Fibroblast of lung (primary cell): ENCODE measurements at regions not wholly inside any gene's neighbourhood (a gene's known extent, or its start where the extent isn't known, plus 50 kb on each side); places are given as distances from the start of the nearest gene placed in this dataset.

Experiments used
- DNase-seq, 2 donors: peaks; one replicate each; pipeline versions ENCODE4 v3.0.0 to v3.0.0-alpha.2; 2010; ENCODE audit warnings: low read depth in 2 of 2
- H2AFZ ChIP-seq: 2 replicates; pipeline ENCODE4 v1.5.1; 2012; ENCODE audit warnings: low read length, control low read depth, inconsistent platforms
- H3K27ac ChIP-seq: 2 replicates; pipeline ENCODE4 v1.5.1; 2011; ENCODE audit warnings: low read length, control low read depth; ENCODE audit not compliant: insufficient read depth
- H3K27me3 ChIP-seq: 2 replicates; pipeline ENCODE4 v1.5.1; 2011; ENCODE audit warnings: mild to moderate bottlenecking, low read length; ENCODE audit not compliant: control insufficient read depth, insufficient read depth
- H3K36me3 ChIP-seq: 2 replicates; pipeline ENCODE4 v1.5.1; 2011; ENCODE audit warnings: low read length; ENCODE audit not compliant: control insufficient read depth, insufficient read depth
- H3K4me1 ChIP-seq: 2 replicates; pipeline ENCODE4 v1.5.1; 2011; ENCODE audit warnings: low read length; ENCODE audit not compliant: control insufficient read depth, insufficient read depth; ENCODE audit errors: extremely low read depth
- H3K4me2 ChIP-seq: 2 replicates; pipeline ENCODE4 v1.5.1; 2011; ENCODE audit warnings: low read length, control low read depth; ENCODE audit not compliant: insufficient read depth; ENCODE audit errors: extremely low read depth
- H3K4me3 ChIP-seq, 4 experiments: fragments of 200-600 bp in 1 of 4; sonication (generic) in 1 of 4; replicated peaks in 1 of 4; 2 replicates each; pipeline ENCODE4 v1.5.1; 2011 to 2016; ENCODE audit warnings: low read length in 4 of 4, low read depth in 3 of 4, mild to moderate bottlenecking in 3 of 4, control low read depth in 2 of 4, inconsistent platforms in 1 of 4, mixed read lengths in 1 of 4; ENCODE audit not compliant: insufficient read depth in 1 of 4; ENCODE audit errors: control extremely low read depth in 1 of 4
- H3K79me2 ChIP-seq: 2 replicates; pipeline ENCODE4 v1.5.1; 2012; ENCODE audit warnings: mild to moderate bottlenecking, low read length, inconsistent platforms; ENCODE audit not compliant: control insufficient read depth, insufficient read depth
- H3K9ac ChIP-seq: 2 replicates; pipeline ENCODE4 v1.5.1; 2011; ENCODE audit warnings: mild to moderate bottlenecking, low read length, control low read depth; ENCODE audit not compliant: insufficient read depth
- H3K9me3 ChIP-seq: 2 replicates; pipeline ENCODE4 v1.5.1; 2012; ENCODE audit warnings: low read depth, low read length; ENCODE audit not compliant: control insufficient read depth, insufficient read depth
- H4K20me1 ChIP-seq: 2 replicates; pipeline ENCODE4 v1.5.1; 2011; ENCODE audit warnings: low read length; ENCODE audit not compliant: control insufficient read depth, insufficient read depth; ENCODE audit errors: extremely low read depth
- EZH2 ChIP-seq: IDR thresholded peaks from 2 replicates; pipeline ENCODE4 v1.5.1; 2012; ENCODE audit warnings: low read length, control low read depth, mild to moderate bottlenecking; ENCODE audit errors: missing control alignments
- TF ChIP-seq, protein P1 (sequence below), 2 donors: IDR thresholded peaks in 1 of 2; conservative IDR thresholded peaks in 1 of 2; 1 replicate in 1 of 2; 2 replicates in 1 of 2; pipeline ENCODE4 v1.5.1; 2011 to 2012; ENCODE audit warnings: low read length in 2 of 2, control low read depth in 1 of 2, inconsistent platforms in 1 of 2, low read depth in 1 of 2, mild to moderate bottlenecking in 1 of 2

DNA sequence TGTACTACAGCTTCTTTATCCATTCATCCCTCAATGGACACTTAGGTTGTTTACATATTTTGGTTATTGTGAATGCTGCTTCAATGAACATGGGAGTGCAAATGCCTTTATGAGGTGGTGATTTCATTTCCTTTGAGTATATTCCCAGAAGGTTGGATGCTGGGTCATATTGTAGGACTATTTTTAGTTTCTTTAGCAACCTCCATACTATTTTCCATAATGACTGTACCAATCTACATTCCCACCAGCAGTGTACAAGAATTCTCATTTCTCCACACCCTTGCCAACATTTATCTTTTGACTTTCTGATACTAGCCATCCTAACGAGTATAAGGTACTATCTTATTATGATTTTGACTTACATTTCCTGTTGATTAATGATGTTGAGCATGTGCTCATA is 269.0 kb downstream of the C6orf118 start:
- no peak overlapping the region for H3K4me3 ChIP-seq
- TF ChIP-seq, protein P1, sequence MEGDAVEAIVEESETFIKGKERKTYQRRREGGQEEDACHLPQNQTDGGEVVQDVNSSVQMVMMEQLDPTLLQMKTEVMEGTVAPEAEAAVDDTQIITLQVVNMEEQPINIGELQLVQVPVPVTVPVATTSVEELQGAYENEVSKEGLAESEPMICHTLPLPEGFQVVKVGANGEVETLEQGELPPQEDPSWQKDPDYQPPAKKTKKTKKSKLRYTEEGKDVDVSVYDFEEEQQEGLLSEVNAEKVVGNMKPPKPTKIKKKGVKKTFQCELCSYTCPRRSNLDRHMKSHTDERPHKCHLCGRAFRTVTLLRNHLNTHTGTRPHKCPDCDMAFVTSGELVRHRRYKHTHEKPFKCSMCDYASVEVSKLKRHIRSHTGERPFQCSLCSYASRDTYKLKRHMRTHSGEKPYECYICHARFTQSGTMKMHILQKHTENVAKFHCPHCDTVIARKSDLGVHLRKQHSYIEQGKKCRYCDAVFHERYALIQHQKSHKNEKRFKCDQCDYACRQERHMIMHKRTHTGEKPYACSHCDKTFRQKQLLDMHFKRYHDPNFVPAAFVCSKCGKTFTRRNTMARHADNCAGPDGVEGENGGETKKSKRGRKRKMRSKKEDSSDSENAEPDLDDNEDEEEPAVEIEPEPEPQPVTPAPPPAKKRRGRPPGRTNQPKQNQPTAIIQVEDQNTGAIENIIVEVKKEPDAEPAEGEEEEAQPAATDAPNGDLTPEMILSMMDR (conservative IDR thresholded peaks at IDR 0.05 in 1 of 2, IDR thresholded peaks at IDR 0.05 in 1 of 2; ENCODE audit: low read depth in 1 of 2, low read length in 2 of 2): no peak
- TF ChIP-seq EZH2: no peak

DNA sequence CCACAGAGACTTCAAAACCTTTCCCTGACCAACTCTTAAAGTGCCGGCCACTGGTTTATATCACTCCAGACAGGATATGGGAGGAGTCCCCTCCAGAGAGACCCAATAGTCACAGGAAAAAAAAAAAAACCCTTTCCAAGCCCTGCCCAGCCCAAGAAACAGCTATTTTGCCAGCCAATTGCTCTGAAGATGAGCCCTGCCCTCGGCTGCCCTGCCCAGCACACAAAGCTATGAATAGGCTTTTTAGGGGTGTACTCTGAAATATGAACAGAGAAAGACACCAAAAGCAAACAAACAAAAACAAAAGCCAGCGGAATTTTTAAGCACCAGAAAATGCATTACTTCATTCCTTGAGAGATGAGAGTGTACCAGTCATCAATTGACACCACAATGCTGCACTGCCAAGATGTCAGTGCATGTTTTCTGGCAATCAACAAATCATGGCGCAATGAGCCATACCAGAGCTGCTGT is 275.1 kb downstream of the C6orf118 start:
- Histone ChIP-seq H3K27me3 (no peaks in the 10 kb centered on the region), H4K20me1 (no peaks in the 10 kb centered on the region), H2AFZ (no peak overlapping the region), H3K4me2 (no peak overlapping the region), H3K27ac (no peak overlapping the region), H3K36me3 (no peaks in the 10 kb centered on the region), H3K9ac (no peak overlapping the region), H3K4me1 (no peaks in the 10 kb centered on the region), H3K9me3 (no peaks in the 10 kb centered on the region), H3K79me2 (no peaks in the 10 kb centered on the region), H3K4me3 (no peak overlapping the region)
- TF ChIP-seq, protein P1 (conservative IDR thresholded peaks at IDR 0.05 in 1 of 2, IDR thresholded peaks at IDR 0.05 in 1 of 2; ENCODE audit: low read depth in 1 of 2, low read length in 2 of 2): no peak
- TF ChIP-seq EZH2: no peak
- DNase-seq: no peak

More for the DNA sequence above, 269.0 kb downstream of the C6orf118 start:
- DNase-seq: no peak
- Histone ChIP-seq H3K27ac (no peak overlapping the region), H3K79me2 (no peaks in the 10 kb centered on the region), H4K20me1 (no peaks in the 10 kb centered on the region), H2AFZ (no peak overlapping the region), H3K4me2 (no peak overlapping the region), H3K9me3 (no peaks in the 10 kb centered on the region), H3K27me3 (no peaks in the 10 kb centered on the region), H3K4me1 (no peaks in the 10 kb centered on the region), H3K36me3 (no peaks in the 10 kb centered on the region), H3K9ac (no peak overlapping the region)

GRCh38 chr6:165031502-165031901 is 277.9 kb downstream of the C6orf118 start:
- Histone ChIP-seq H3K4me2 (no peak overlapping the region), H3K4me1 (no peaks in the 10 kb centered on the region), H3K4me3 (no peak overlapping the region), H3K79me2 (no peaks in the 10 kb centered on the region), H3K9me3 (no peaks in the 10 kb centered on the region), H3K36me3 (no peaks in the 10 kb centered on the region), H3K27ac (no peak overlapping the region), H2AFZ (no peak overlapping the region), H3K27me3 (no peaks in the 10 kb centered on the region), H4K20me1 (no peaks in the 10 kb centered on the region), H3K9ac (no peak overlapping the region)
- TF ChIP-seq EZH2: no peak
- TF ChIP-seq, protein P1 (conservative IDR thresholded peaks at IDR 0.05 in 1 of 2, IDR thresholded peaks at IDR 0.05 in 1 of 2; ENCODE audit: low read depth in 1 of 2, low read length in 2 of 2): no peak
- DNase-seq: no peak
